ENCODE measurements at regions not wholly inside any gene's neighbourhood (a gene's known extent, or its start where the extent isn't known, plus 50 kb on each side); places are given as distances from the start of the nearest gene placed in this dataset.

- TF ChIP-seq TGIF2 (CRISPR knock-in tag; IDR thresholded peaks at IDR 0.05) (no peak), THAP12 (CRISPR knock-in tag; IDR thresholded peaks at IDR 0.05) (no peak)
Measured at GRCh38 chr3:193023218-193023617, 105.6 kb upstream of the MB21D2 start (continued).

GRCh38 chr3:193028258-193028657 lies 110.6 kb upstream of the MB21D2 start:
- Histone ChIP-seq H3K4me1 (replicated peaks in 1 of 2; ENCODE audit: control insufficient read depth in 2 of 2, insufficient read depth in 2 of 2, low read length in 2 of 2) (no peaks in the 10 kb centered on the region), H3K79me2 (ENCODE audit: control insufficient read depth, insufficient read depth, low read length) (no peaks in the 10 kb centered on the region), H3K27ac (ENCODE audit: extremely low read depth, low read depth, low read length) (no peak overlapping the region), H3K9me1 (ENCODE audit: control insufficient read depth, insufficient read depth, low read length) (no peaks in the 10 kb centered on the region), H3K4me3 (no peak overlapping the region), H3K27me3 (ENCODE audit: control insufficient read depth in 2 of 2, insufficient read depth in 2 of 2, low read length in 2 of 2) (no peaks in the 10 kb centered on the region), H3K4me2 (ENCODE audit: insufficient read depth, low read length) (no peak overlapping the region), H4K20me1 (replicated peaks; ENCODE audit: control insufficient read depth, insufficient read depth, low read length) (no peaks in the 10 kb centered on the region), H3K9ac (ENCODE audit: insufficient read depth in 1 of 2, low read depth in 2 of 2, low read length in 2 of 2) (no peak overlapping the region), H2AFZ (ENCODE audit: low read depth, low read length) (no peak overlapping the region), H3K36me3 (ENCODE audit: control insufficient read depth, insufficient read depth, low read length) (no peaks in the 10 kb centered on the region), H3K9me3 (replicated peaks; ENCODE audit: control insufficient read depth, insufficient read depth, low read depth, low read length) (no peaks in the 10 kb centered on the region)
- no peak for FAIRE-seq
- CTCF ChIA-PET (ENCODE audit: low intra/inter-chr PET ratio) = no interaction called here
- no TSS peak for BruUV-seq (replicated peaks)
- DNase-seq (ENCODE audit: extremely low read depth in 1 of 4, low spot score in 3 of 4) = no peak
- ATAC-seq = no peak
- POLR2A ChIA-PET = interaction anchor here (0.6 kb wide), 1 partner anchor 1137 kb away, joined by 3 read pairs; no protein-coding TSS in a partner anchor
- in situ Hi-C loops (cut with MboI) (no loop called here), intact Hi-C loops (cut with micrococcal nuclease) (no loop called here)
- WGBS (ENCODE audit: insufficient coverage, low coverage, missing lambda C conversion rate) = 0% methylated on average over 4 of the region's 4 CpGs
- no peak for TF ChIP-seq TCF7 (IDR thresholded peaks at IDR 0.05; ENCODE audit: borderline replicate concordance)
- TF ChIP-seq KDM4B (IDR thresholded peaks at IDR 0.05; ENCODE audit: borderline replicate concordance in 2 of 2, low read depth in 1 of 2) = no peak
- no peak for TF ChIP-seq SP1 (CRISPR knock-in tag; IDR thresholded peaks at IDR 0.05)
- TF ChIP-seq ZNF143 (CRISPR knock-in tag; IDR thresholded peaks at IDR 0.05) = no peak
- no peak for TF ChIP-seq ZBTB43 (CRISPR knock-in tag; IDR thresholded peaks at IDR 0.05)
- TF ChIP-seq HNRNPLL (IDR thresholded peaks at IDR 0.05; ENCODE audit: low read depth, low read length, poor library complexity, severe bottlenecking) = no peak
- no peak for TF ChIP-seq NBN (IDR thresholded peaks at IDR 0.05; ENCODE audit: low read depth)
- no peak for TF ChIP-seq NR4A1 (CRISPR knock-in tag; IDR thresholded peaks at IDR 0.05)
- no peak for TF ChIP-seq NR4A1 (tag; IDR thresholded peaks at IDR 0.05)
- TF ChIP-seq BCL6 (CRISPR knock-in tag; IDR thresholded peaks at IDR 0.05) = no peak
- no peak for TF ChIP-seq POLR2G (IDR thresholded peaks at IDR 0.05; ENCODE audit: low read depth, low read length)
- no peak for TF ChIP-seq SAFB2 (IDR thresholded peaks at IDR 0.05; ENCODE audit: borderline replicate concordance, low read depth, low read length, severe bottlenecking)
- TF ChIP-seq HDGF (IDR thresholded peaks at IDR 0.05) = no peak
- no peak for TF ChIP-seq ZNF668 (CRISPR knock-in tag; IDR thresholded peaks at IDR 0.05)
- TF ChIP-seq POLR3G (IDR thresholded peaks at IDR 0.05; ENCODE audit: extremely low read depth, insufficient read length, insufficient replicate concordance) = no peak
- TF ChIP-seq ZNF77 (CRISPR knock-in tag; IDR thresholded peaks at IDR 0.05) = no peak
- TF ChIP-seq, protein P1, sequence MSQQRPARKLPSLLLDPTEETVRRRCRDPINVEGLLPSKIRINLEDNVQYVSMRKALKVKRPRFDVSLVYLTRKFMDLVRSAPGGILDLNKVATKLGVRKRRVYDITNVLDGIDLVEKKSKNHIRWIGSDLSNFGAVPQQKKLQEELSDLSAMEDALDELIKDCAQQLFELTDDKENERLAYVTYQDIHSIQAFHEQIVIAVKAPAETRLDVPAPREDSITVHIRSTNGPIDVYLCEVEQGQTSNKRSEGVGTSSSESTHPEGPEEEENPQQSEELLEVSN (IDR thresholded peaks at IDR 0.05; ENCODE audit: borderline replicate concordance in 1 of 2, extremely low read depth in 1 of 2, insufficient read depth in 1 of 2, insufficient read length in 1 of 2, low read depth in 1 of 2, low read length in 1 of 2, poor library complexity in 1 of 2, severe bottlenecking in 1 of 2) = no peak
